ENCODE measurements at regions not wholly inside any gene's neighbourhood (a gene's known extent, or its start where the extent isn't known, plus 50 kb on each side); places are given as distances from the start of the nearest gene placed in this dataset.

GRCh38 chr2:193988784-193989183, 1668.2 kb upstream of the SLC39A10 start:
- H3K4me3 Mint-ChIP-seq (ENCODE audit: unreplicated experiment): no peak overlapping the region

DNA sequence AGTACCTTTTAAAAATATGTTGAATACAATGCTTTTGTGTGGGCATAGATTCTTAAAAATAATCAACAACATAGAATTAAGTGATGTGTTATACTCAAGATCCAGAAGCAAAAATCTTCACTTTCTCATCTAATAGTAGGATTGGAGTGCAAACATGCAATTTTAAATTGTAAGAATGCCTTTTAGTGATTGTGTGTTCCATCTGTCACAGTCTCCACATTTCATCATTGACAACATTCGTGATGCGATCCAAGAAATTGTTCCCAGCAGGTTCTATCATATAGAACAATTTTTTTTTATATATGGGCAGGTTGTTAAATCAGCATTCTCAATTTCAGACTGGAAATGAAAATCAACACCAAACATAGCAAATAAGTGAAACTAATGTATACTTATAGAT, 1671.8 kb upstream of the SLC39A10 start:
- no peaks in the 10 kb centered on the region for H3K36me3 Mint-ChIP-seq (ENCODE audit: low read depth, unreplicated experiment)
- H3K27me3 Mint-ChIP-seq (ENCODE audit: low read depth, unreplicated experiment): no peaks in the 10 kb centered on the region
- TF ChIP-seq EZH2 (IDR thresholded peaks at IDR 0.05; ENCODE audit: insufficient read depth, low read length): no peak
- TF ChIP-seq, protein P1, sequence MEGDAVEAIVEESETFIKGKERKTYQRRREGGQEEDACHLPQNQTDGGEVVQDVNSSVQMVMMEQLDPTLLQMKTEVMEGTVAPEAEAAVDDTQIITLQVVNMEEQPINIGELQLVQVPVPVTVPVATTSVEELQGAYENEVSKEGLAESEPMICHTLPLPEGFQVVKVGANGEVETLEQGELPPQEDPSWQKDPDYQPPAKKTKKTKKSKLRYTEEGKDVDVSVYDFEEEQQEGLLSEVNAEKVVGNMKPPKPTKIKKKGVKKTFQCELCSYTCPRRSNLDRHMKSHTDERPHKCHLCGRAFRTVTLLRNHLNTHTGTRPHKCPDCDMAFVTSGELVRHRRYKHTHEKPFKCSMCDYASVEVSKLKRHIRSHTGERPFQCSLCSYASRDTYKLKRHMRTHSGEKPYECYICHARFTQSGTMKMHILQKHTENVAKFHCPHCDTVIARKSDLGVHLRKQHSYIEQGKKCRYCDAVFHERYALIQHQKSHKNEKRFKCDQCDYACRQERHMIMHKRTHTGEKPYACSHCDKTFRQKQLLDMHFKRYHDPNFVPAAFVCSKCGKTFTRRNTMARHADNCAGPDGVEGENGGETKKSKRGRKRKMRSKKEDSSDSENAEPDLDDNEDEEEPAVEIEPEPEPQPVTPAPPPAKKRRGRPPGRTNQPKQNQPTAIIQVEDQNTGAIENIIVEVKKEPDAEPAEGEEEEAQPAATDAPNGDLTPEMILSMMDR (IDR thresholded peaks at IDR 0.05; ENCODE audit: insufficient read depth, low read depth, low read length): no peak
- no peak for FAIRE-seq
- H3K27ac Mint-ChIP-seq (ENCODE audit: unreplicated experiment): no peak overlapping the region
- Histone ChIP-seq H4K20me1 (ENCODE audit: insufficient read depth, low read length) (no peaks in the 10 kb centered on the region), H3K9me3 (ENCODE audit: insufficient read depth, low read depth, low read length) (no peaks in the 10 kb centered on the region), H3K4me1 (ENCODE audit: insufficient read depth, low read length) (no peaks in the 10 kb centered on the region), H3K9ac (ENCODE audit: low read length) (no peak overlapping the region), H3K36me3 (ENCODE audit: insufficient read depth, low read length) (no peaks in the 10 kb centered on the region), H3K27me3 (ENCODE audit: insufficient read depth, low read length) (no peaks in the 10 kb centered on the region), H3K79me2 (ENCODE audit: insufficient read depth, low read length) (no peaks in the 10 kb centered on the region), H2AFZ (ENCODE audit: low read depth, low read length) (no peak overlapping the region), H3K4me3 (ENCODE audit: insufficient read depth, low read depth, low read length) (no peak overlapping the region), H3K4me2 (ENCODE audit: low read length) (no peak overlapping the region), H3K27ac (ENCODE audit: low read depth, low read length) (no peak overlapping the region)
- peaks cover 5% of the 10 kb centered on the region for H3K4me1 Mint-ChIP-seq (ENCODE audit: low read depth, unreplicated experiment)
- no peak for DNase-seq (ENCODE audit: low read depth)
- H3K4me3 Mint-ChIP-seq (ENCODE audit: unreplicated experiment): no peak overlapping the region
- H3K9me3 Mint-ChIP-seq (ENCODE audit: unreplicated experiment): no peaks in the 10 kb centered on the region

More at GRCh38 chr2:193988784-193989183, 1668.2 kb upstream of the SLC39A10 start:
- H3K36me3 ChIP-seq (ENCODE audit: insufficient read depth, low read length): no peaks in the 10 kb centered on the region
- FAIRE-seq: no peak
- no peaks in the 10 kb centered on the region for H3K4me1 ChIP-seq (ENCODE audit: insufficient read depth, low read length)
- H3K9ac ChIP-seq (ENCODE audit: low read length): no peak overlapping the region
- no peaks in the 10 kb centered on the region for H3K79me2 ChIP-seq (ENCODE audit: insufficient read depth, low read length)
- DNase-seq (ENCODE audit: low read depth): no peak
- no peaks in the 10 kb centered on the region for H4K20me1 ChIP-seq (ENCODE audit: insufficient read depth, low read length)
- H3K27ac ChIP-seq (ENCODE audit: low read depth, low read length): no peak overlapping the region
- H2AFZ ChIP-seq (ENCODE audit: low read depth, low read length): peak overlapping the region; percentile 19
- no peak overlapping the region for H3K4me3 ChIP-seq (ENCODE audit: insufficient read depth, low read depth, low read length)
- no peak for TF ChIP-seq EZH2 (IDR thresholded peaks at IDR 0.05; ENCODE audit: insufficient read depth, low read length)
- TF ChIP-seq, protein P1 (IDR thresholded peaks at IDR 0.05; ENCODE audit: insufficient read depth, low read depth, low read length): no peak
- H3K4me2 ChIP-seq (ENCODE audit: low read length): no peak overlapping the region
- H3K27me3 ChIP-seq (ENCODE audit: insufficient read depth, low read length): no peaks in the 10 kb centered on the region
- H3K9me3 ChIP-seq (ENCODE audit: insufficient read depth, low read depth, low read length): no peaks in the 10 kb centered on the region
- no peaks in the 10 kb centered on the region for H3K9me3 Mint-ChIP-seq (ENCODE audit: unreplicated experiment)
- no peaks in the 10 kb centered on the region for H3K36me3 Mint-ChIP-seq (ENCODE audit: low read depth, unreplicated experiment)
- H3K27ac Mint-ChIP-seq (ENCODE audit: unreplicated experiment): no peak overlapping the region
- peaks cover 5% of the 10 kb centered on the region for H3K4me1 Mint-ChIP-seq (ENCODE audit: low read depth, unreplicated experiment)
- no peaks in the 10 kb centered on the region for H3K27me3 Mint-ChIP-seq (ENCODE audit: low read depth, unreplicated experiment)

- no peak overlapping the region for H3K4me2 ChIP-seq (ENCODE audit: low read length)
- no peak overlapping the region for H3K27ac ChIP-seq (ENCODE audit: low read depth, low read length)
- H3K4me1 ChIP-seq (ENCODE audit: insufficient read depth, low read length): no peaks in the 10 kb centered on the region
- no peaks in the 10 kb centered on the region for H3K9me3 ChIP-seq (ENCODE audit: insufficient read depth, low read depth, low read length)
- no peaks in the 10 kb centered on the region for H3K36me3 Mint-ChIP-seq (ENCODE audit: low read depth, unreplicated experiment)
- DNase-seq (ENCODE audit: low read depth) (no peak), FAIRE-seq (no peak)
- peaks cover 3% of the 10 kb centered on the region for H3K9me3 Mint-ChIP-seq (ENCODE audit: unreplicated experiment)
- H3K27ac Mint-ChIP-seq (ENCODE audit: unreplicated experiment): no peak overlapping the region
- H3K27me3 Mint-ChIP-seq (ENCODE audit: low read depth, unreplicated experiment): no peaks in the 10 kb centered on the region
- no peaks in the 10 kb centered on the region for H3K36me3 ChIP-seq (ENCODE audit: insufficient read depth, low read length)
- H3K27me3 ChIP-seq (ENCODE audit: insufficient read depth, low read length): no peaks in the 10 kb centered on the region
- H3K4me3 ChIP-seq (ENCODE audit: insufficient read depth, low read depth, low read length): no peak overlapping the region
- no peak overlapping the region for H2AFZ ChIP-seq (ENCODE audit: low read depth, low read length)
- TF ChIP-seq, protein P1 (IDR thresholded peaks at IDR 0.05; ENCODE audit: insufficient read depth, low read depth, low read length): no peak
- TF ChIP-seq EZH2 (IDR thresholded peaks at IDR 0.05; ENCODE audit: insufficient read depth, low read length): no peak
- H3K9ac ChIP-seq (ENCODE audit: low read length): no peak overlapping the region
- no peaks in the 10 kb centered on the region for H4K20me1 ChIP-seq (ENCODE audit: insufficient read depth, low read length)
- H3K79me2 ChIP-seq (ENCODE audit: insufficient read depth, low read length): no peaks in the 10 kb centered on the region
- no peaks in the 10 kb centered on the region for H3K4me1 Mint-ChIP-seq (ENCODE audit: low read depth, unreplicated experiment)
- no peak overlapping the region for H3K4me3 Mint-ChIP-seq (ENCODE audit: unreplicated experiment)
Measured at GRCh38 chr2:193980599-193980998, 1676.4 kb upstream of the SLC39A10 start.
